Stimulated activated CD4-positive, alpha-beta T cell treated with anti-CD3 and anti-CD28 coated beads, Interleukin-2, amount 100 ng/mL, for 24 hours (primary cell): ENCODE measurements at regions not wholly inside any gene's neighbourhood (a gene's known extent, or its start where the extent isn't known, plus 50 kb on each side); places are given as distances from the start of the nearest gene placed in this dataset.

Source experiments
- DNase-seq, 2 donors: peaks; one replicate each; pipeline ENCODE4 v3.0.0-alpha.2; 2020

DNA sequence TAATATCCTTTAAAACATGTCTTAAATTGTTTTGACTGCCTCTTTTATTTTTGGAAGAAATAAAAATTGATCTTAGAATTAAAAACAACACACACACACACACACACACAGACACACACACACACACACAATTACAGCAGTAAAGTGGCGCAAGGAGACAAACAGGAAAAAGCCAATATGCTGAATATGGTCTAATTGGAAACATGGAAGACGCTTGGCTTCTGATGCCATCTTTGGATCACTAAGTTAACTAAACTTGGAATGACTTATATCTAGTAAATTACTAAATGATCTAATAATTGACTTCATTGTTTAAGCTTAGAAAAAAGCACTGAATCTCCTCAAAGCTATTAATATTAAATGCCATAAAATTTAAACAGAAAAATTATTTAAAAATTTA lies 1093.4 kb downstream of the ADGRL3 start:
- DNase-seq: no peak

DNA sequence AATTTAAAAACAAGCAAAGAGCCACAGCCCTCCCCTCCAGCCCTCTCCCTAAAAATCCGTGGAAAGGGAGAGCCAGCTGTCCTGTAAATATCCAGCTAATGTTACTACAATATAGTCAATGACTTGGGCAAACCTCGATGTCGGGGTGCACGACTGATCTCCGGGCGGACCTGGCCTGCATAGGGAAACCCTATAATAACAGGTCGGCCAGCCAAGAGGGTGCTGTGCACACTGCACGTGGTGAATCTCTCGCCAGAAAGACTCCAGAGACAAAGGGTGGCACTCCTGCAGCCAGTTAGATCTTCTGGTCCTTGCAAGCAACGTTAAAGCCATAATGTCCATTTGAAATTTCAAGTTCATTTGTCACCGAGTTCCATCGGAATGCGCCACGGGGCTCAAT lies 1092.8 kb downstream of the ADGRL3 start:
- no peak for DNase-seq

DNA sequence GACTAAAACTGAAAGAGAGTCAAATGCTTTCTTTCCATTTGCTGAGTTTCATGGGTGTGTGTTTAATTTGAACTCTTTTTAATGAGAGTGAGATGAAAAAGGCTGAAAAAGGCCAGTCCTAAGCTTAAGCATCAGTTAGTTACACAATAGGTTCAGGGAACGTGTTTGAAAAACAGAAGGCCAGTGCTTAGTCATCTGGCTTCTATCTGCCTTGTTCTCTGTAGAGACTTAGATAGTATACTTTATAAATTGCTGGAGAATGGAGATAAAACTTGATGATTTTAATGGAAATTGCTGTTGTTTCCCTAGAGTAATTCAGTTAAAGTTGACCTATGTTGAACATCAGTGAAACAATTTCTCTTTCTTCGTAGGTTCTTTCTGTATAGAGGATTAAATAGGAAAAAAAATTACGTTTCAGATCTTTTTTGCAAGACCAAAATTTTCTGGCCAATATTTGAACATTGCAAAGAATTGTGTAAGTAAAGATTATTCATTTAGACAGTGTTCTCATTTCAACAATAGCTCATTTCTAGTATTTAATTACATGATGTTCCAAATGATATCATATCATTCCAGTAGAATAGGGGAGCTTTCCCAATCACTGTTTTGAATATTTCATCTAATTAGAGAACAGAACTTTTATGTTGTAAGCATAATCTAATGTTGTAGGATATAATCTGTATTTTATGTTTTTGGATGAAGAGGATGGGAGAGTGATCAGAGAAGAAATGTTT lies 1088.8 kb downstream of the ADGRL3 start:
- DNase-seq: no peak

DNA sequence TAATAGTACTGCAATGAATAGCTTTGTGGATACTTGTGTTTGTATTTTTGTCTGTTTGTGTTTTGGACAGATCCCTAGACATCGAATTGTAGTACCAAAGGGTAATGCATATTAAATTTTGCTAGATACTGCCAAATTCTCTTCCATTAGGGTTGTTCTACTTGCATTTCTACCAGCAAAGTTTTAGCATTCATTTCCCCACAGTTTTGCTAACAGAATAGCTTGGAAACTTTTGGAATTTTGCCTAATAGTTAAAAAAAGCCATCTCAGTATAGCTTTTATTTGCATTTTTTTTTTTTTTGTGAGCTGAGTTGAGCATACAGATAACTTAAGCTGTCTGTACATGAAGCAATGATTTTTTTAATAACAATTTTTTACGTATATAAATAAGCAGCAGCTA lies 1084.9 kb downstream of the ADGRL3 start:
- no peak for DNase-seq

DNA sequence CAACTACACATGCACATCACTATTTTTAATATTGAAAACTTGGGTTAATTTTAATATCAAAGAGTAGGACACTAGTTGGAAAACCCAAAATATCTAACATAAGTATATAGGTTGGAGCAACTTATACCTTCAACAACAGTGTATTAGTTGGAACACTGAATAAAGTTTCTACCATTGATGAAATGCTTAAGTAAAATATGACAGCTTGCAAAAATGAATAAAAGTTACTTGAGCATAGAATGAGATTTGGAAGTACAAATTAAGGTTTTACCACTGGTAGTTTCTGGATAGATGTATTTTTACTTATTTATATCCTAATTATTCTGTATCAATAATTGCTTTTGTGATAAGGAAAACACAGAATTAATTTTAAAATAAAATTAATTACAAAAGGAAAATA lies 1079.6 kb downstream of the ADGRL3 start:
- no peak for DNase-seq

DNA sequence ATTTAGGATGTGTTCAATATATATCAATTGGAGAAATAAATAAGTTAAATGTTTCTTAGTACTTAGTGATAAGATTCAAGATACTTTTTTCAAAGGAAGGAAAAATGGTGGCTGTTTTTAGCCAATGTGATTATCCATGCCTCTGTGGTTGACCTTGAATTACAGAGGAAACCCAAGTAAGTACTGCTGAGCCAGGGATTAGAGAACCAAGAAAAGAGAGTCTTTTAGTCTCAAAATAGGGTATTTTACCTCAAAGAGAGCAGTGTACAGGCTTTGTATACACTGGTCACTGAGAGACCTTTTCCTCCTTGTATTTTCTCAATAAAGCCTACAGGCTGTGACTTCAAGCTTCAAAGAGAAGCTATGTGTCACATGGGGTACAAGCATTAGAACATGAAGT lies 1075.3 kb downstream of the ADGRL3 start:
- no peak for DNase-seq

DNA sequence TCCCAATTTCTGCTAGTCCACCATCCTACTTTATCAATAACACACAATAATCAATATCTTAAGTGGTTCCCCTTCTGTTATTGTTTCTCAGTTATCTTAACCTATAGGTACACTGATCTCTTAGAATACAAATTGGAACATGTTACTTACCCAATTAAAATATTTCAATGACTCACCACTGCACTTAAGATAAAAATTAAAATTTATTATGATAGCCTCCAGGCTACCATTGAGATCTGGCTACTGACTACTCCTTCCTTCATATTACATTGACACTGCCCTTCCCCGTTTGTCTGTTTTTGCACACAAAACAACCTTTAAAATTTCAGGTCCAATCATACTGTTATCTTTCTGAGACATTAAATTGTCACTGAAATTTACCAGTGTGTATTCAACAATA lies 1074.7 kb downstream of the ADGRL3 start:
- DNase-seq: no peak

DNA sequence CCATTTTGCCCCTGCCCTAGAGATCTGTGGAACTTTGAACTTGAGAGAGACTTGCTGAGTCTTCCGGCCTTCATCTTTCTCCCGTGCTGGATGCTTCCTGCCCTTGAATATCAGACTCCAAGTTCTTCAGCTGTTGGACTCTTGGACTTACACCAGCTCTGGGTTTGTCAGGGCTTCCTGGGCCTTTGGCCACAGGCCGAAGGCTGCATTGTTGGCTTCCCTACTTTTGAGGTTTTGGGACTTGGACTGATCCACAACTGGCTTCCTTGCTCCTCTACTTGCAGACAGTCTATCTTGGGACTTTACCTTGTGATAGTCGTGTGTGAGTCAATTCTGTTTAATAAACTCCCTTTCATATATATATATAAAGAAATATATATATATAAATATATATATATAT lies 1071.0 kb downstream of the ADGRL3 start:
- DNase-seq: no peak

DNA sequence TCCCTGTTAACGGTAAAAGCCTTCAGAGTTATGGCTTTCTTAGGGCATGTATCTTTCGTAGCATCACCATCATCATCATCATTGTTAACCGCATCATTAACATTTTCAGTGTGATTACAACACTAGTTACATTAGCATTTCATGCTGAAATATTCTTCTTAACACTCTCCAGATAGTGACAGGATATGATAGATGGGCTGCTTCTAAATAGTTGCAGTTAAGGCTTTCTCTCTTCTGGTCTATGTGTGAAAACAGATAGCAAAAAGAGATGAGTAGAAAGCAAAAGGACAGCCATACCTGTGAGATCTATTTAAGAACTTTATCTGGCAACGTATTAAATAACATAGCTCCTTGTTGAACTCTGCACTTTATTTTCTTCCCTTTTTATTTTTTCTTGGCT lies 1069.8 kb downstream of the ADGRL3 start:
- DNase-seq: no peak

DNA sequence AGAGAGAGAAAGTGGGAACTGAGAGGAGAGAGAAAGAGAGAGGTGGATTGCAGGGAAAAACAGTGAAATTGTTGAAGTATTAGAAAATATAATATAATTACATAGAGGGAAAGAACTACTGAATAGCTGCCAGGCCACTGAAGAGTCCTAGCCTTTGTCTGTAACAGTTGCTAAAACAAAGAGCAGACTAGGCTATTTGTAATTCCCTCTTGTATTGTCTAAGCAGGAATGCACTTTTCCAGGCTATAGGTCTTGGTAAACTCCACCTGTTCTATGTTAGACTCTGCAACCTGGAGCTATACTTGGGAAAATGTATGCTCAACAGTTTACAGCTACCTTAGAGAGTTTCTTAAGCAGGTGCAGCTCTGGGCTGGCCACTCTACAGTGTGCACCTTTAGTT lies 1063.3 kb downstream of the ADGRL3 start:
- no peak for DNase-seq

DNA sequence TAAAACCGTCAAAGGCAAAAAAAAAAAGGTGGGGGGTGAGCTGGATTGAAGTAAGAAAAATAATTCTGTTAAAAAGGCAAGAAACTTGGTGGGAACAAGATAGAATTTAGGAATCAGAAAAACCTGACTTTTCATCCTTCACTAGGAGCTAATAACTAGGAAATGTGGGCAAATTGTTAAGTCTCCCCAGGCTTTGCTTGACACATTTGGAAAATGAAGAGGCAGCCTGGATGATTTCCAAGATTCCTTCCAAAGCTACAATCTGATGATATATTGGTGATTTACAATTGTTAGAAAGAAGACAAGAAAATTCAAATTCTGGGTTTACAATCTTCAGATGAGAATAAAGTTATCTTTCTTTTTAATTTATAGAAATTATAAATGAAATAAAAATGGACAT lies 1062.5 kb downstream of the ADGRL3 start:
- no peak for DNase-seq

DNA sequence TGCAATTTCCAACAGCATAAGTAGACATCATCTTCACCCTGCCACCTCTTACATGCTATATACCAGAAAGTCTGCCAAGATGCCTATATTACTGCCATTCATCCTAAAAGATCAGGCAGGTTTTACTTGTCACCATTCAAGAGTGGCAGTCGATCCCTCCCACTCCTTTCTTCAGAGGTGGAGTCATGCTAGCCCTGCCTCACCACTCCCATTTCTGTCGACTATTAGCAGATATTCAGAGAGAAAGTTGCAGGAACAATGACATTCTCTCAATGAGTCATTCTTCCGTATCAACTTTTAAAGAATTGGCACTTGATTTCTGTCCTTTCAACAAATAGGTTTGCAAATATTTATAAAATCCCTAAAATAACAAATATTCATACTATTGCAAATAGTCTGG lies 1060.1 kb downstream of the ADGRL3 start:
- no peak for DNase-seq

DNA sequence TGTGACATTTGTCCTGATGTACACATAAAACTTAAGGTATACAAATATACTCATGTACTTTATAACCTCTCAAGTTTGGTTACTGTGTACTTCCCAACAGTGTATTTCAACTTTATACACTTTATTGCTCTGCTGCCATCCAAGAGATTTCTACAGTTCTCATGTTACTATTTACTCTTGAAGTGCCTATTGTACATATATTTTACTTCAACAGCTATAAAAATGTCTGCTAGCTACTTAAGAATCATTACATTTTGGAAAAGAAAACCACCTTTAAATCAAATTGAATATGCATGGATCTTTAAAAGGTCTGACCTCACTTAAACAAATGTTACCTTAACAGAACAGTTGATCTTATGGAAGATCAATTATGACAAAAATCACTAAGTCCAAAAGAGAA lies 1056.4 kb downstream of the ADGRL3 start:
- no peak for DNase-seq

DNA sequence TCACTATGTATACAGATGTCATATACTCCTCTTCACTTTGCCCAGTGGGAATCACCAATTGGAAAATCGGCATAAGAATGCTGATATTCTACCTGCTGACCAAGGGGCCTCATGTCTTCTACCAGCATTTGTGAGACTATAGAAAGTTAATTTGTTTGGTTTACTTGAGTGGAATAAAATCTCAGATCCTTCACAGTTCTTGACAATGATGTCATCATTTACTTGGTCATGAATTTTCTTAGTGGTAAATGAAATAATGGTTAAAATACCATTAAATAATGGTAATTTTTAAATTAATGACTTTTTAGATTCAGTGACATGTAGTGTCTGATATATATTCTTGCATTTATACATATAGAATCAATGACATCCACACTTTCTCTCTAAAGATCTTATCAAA lies 1052.6 kb downstream of the ADGRL3 start:
- DNase-seq: no peak

DNA sequence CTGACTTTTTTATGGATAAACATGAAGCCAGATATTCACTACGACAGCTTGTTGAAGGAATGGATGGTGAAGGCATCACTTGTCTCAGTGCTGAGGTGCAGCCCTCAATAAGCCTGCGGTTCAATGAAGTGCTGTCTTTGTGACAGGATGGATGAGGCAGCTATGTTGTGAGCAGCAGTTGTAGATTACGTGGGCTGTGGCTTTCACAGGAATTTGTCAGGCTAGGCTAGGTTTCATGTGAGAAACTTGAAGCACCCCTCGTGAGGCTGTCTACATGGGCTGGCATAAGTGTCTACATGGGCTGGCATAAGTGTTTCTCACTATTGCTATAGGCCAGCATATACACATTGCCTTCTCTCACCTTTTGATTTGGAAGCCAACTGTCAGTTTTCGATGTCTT lies 1050.0 kb downstream of the ADGRL3 start:
- no peak for DNase-seq

DNA sequence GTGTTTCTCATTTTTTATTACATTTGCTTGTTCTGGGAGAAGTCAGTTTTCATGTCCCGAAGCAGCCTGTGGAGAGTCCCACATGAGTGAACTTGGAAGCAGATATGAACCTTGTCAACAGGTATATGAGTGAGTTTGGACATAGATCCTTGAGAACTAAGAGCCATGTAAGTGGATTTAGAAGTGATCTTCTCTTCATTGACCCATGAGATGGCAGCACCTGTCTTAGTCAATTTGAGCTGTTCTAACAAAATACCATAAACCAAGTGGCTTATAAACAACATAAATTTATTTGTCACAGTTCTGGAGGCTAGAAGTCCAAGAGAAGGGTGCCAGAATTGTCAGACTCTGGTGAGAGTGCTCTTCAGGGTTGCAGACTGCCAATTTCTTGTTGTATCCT lies 1043.8 kb downstream of the ADGRL3 start:
- no peak for DNase-seq

DNA sequence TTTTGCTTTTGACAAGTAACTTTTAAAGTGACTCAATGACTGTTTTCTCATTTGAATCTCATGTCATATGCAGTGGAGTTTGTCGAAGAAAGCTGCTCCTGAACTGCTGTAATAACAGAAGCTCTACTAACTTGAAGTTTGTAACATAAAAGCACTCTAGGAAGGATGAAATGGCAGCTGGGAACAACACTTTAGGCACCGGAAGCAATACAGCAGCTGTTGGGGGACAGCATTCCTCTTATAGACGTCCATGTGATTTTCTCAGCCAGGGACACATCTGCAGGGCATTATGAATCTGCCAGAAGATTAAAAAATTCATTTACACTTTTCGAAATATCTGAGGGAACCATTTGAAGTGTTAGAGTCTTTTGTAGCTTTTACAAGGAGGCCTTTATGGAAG lies 1035.8 kb downstream of the ADGRL3 start:
- no peak for DNase-seq

DNA sequence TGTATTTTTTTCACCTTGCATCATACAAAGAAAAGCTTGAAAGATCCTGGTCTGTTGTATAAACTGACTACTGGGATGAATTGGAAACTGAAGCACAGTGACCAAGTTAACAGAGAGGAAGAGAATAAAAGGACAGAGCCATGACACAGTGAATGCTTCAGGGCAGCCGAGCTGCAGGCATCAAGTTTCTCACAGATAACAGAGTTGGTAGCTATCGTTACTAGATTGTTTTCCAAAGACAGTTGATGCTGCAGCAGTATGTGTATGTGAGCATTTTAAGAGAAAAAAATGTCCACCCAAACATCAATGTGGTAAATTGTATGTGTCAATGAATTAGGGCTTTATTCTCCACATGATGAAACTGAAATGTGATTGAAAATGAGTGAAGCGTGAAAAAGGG lies 1032.7 kb downstream of the ADGRL3 start:
- DNase-seq: no peak

DNA sequence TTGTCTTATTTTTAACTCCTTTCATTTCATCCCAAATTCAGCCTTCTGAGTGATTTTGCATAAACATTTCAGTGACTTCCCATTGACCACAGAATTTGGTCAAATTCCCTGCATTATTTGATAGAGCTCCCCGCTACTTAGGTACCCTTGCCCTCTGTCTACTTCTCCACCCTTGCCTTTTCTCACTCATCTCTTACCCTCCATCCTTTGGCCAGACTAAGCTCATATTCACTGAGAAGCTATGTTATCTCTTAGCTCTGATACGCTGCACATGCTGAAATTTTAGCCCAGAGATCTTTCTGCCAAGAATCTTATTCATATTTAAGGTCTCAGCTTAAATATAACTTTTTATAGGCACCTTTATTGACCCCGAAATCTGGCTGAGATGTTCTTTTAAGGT lies 1031.9 kb downstream of the ADGRL3 start:
- no peak for DNase-seq

DNA sequence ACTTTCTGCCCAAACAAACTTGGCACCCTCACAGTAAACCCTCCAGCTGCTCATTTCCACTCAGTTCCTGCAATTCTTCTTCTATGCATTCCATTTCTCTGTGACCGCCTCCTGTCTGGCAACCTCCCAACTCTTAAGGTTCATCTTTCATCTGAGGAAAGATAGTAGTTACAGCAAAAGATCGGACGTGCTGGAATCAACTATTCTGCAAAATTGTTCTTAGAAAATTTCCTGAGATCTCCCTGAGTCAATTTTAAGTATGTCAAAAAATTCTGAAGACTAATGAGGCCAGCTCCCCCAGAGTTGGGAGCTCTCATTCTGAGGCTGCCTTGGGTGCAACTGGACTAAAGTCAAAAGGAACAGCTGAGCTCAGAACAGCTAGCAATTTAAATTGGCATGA lies 1026.0 kb downstream of the ADGRL3 start:
- no peak for DNase-seq

DNA sequence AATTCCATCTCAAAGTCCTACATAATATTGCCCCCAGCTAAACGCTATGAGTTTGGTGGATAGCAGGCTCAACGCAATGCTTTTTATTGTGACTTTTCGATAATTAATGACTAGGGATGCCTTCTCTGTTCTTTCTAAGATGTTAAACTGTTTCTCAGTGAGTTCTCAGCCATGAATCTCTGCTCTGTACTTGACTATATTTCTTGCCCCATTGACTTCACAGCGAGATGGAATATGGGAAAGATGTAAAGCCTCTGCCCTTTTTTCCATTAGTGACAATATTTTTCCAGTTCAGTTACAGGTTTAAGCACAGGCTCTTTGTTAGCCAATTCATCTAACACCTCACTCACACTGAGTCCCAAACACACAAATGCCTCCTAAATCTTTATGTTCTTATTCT lies 1022.0 kb downstream of the ADGRL3 start:
- DNase-seq: no peak

DNA sequence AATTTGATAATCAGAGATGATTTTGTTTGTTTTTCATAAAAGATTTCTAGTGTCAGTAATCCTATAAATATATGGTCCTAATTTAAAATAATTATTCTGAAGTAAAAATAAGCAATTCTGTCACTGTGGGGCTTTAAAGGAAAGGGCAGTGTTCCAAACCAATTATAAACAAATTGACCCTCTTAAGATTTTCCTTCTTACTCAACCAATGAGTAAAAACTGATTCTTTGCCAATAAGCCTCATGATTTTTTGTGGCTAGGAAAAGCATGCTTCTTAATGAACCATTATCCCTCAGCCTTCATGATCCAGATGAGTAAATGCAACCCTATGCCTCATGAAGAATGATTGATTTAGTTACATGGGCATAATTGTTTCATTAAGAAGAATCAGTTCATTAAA lies 1010.4 kb downstream of the ADGRL3 start:
- DNase-seq: no peak

DNA sequence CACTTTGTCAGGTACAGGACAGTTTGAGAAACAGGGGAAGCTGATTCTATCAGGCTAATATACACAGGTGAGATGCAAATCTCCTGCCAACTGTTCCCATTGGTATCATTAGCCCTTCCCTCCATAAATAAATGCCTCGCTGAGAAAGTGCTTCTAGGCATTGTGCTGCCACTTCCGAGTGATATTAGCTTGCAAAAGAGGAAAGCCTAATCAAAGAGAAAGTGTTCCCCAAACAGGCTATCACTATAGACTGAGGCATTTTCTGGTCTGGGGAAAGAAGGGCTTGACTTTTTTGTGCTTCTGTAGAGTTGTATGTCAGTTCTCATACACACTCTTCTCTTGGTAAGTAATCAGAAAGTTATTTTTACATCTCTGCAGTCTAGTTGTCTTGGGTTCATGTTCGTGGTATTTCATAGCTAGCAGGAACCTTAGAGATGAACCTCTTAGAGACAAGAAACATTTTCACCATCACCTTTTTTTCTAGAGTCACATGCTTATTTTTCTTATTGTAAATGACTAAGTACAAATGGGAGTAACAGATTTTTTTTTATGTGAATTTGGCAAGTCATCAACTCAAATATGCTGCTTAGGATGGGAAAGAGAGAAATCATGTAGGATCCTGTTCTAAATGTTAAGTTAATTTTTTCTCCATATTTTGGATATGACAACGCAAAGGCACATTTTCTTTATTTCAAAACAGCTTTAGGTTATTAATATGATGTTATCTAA lies 1009.8 kb downstream of the ADGRL3 start:
- DNase-seq: no peak

DNA sequence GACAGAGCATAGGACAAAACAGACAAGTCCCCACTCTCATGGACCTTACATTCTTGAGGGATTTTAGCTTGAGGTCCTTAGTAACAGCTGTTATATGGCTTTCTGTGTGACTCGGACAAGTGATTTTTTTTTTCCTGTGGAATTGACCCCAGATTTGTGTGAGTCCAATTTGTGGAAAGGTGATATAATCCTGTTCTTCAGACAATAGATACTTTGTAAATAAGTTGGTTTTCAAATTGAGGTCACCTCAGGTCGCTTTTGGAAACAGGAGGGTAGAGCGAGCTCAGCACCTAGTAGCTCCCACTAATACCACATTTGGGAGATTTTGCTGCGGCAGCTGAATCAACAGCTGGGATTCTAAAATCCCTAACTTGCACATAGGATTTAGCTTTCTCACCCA lies 1008.8 kb downstream of the ADGRL3 start:
- no peak for DNase-seq

DNA sequence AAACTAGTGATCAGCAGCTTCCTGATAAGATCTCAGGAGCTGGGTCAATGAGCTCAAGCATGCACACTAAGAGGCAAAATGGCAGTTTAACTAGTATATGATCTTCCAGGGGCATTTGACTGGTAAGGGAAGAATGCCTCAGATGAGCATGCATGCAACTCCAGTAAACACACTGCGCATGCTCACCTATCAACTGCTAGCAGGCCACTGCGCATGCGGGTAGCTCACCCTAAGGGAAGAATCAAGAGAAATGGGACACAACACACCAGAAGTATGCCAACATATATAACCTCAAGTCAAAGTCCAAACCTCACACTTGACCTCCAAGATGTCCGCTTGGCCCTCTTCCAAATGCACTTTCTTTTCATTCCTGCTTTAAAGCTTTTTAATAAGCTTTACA lies 1004.0 kb downstream of the ADGRL3 start:
- no peak for DNase-seq
